NOMO-1 (cell line): ENCODE measurements at regions not wholly inside any gene's neighbourhood (a gene's known extent, or its start where the extent isn't known, plus 50 kb on each side); places are given as distances from the start of the nearest gene placed in this dataset.
A peak's percentile ranks its signal among the peaks of the same experiment; 100 is the strongest.

Experiments used
- DNase-seq, 2 experiments: peaks; one replicate each; lab custom pipeline; 2025; ENCODE audit not compliant: unreplicated experiment in 2 of 2; lab: John Stamatoyannopoulos, UW

DNA sequence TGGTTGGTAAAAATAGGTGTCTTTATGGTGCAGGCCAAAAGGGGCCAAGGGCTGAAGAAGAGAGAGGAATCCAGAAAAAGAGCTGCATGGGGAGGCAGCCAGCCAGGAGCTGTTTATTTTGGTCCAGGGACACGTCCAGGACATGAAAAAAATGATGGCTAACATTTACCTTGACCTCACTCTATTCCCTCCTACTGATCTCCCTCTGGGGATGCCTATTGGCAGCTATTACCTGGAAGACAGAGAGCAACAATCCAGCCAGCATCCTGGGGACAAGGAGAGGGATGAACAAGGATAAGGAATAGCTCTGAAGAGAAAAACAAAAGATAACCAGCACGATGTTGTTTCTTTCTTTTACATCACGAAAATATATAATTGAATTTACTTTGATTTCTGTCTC lies 1599.6 kb downstream of the SLITRK5 start:
- no peak for DNase-seq

GRCh38 chr13:89279374-89279773 lies 1608.2 kb downstream of the SLITRK5 start:
- no peak for DNase-seq

- DNase-seq = no peak
Observed at GRCh38 chr13:89281331-89281730, 1610.2 kb downstream of the SLITRK5 start.

GRCh38 chr13:89282241-89282640 lies 1611.1 kb downstream of the SLITRK5 start:
- DNase-seq = no peak

GRCh38 chr13:89287381-89287780 lies 1616.2 kb downstream of the SLITRK5 start:
- no peak for DNase-seq

- no peak for DNase-seq
Observed at GRCh38 chr13:89294115-89294867, 1623.1 kb downstream of the SLITRK5 start.

GRCh38 chr13:89307278-89307677 lies 1636.1 kb downstream of the SLITRK5 start:
- DNase-seq = no peak

DNA sequence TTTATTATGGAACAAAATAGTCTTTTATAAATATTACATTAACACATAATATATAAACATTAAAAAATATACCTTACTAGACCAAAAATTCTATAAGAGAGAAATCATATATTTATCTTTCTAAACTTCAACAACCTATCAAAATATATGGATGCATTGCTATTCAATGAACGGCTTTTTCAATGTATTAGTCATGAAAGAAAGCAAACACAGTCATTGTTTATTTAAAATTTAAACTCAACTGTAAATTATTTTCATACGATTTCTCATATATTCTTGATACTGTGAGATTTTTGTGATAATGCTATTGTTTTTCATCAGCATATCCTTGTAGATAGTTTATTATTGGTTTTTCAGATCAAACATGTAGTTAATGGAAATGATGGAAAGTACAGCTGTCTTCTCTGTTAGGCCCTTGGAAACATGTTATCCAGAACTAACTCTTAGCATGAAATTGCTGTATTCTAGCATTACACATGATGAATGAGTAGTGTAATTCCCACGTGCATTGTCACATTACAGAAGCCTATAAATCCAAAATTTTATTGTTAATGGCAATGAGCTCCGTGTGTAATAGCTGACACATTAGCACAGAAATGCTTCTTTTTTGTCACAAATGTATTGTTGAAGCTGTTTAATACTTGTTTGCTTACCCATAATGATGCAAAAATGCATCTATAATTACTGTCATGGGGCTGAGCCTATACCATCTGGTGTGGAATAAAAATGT lies 1639.9 kb downstream of the SLITRK5 start:
- DNase-seq = no peak

DNA sequence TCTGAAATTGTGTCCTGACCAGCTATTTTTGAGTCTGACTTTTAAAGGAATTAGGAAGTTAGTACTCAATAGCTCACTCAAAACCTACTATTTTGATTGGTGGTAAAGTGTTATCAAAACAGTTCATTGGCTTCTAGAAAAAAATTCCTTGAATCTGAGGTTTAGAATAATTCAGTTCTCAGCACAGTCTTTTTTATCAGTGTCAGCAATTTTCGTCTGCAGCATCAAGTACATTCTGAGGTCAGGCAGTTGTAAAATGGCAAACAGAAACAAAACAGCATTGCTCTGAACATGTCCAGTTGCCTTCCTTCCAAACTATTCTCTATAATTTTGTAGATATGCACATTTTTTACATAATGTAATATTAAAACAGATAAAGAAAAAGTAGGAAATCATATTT lies 1644.1 kb downstream of the SLITRK5 start:
- DNase-seq = no peak

- no peak for DNase-seq
Observed at GRCh38 chr13:89322466-89322865, 1651.3 kb downstream of the SLITRK5 start.

DNA sequence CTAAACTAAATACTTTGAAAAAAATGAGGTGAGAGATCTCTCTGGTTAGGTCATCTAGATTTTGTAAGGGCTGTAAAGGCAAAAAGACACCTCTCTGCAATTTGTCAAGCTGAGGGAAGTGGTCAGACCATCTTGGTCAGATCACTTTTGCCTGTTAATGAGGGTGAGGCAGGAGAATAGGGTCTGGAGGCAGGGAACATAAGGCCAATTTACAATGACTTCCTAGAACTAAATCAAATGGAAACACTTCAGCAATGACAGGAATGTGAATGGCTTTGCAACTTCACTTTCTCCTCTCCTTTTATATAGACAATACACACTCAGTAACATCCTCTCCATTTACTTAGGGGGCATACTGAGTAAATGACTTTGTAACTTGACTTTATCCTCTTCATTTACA lies 1653.4 kb downstream of the SLITRK5 start:
- DNase-seq = no peak

DNA sequence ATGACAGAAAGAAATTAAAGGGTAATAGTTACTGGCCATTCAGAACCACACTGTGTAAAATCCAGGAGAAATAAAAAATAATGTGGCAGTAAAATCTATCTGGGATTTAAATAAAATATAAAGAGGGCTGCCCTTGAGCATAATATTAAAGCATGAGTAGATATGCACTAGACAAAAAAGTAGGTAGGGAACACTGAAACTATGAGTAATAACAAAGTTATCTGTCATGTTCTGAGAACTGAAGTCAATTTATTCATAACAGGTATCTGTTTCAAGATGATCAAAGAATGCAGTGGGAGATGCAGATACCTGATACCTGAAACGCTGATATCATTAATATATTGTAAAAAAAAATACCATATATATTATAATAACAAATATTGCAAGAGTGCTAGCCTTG lies 1672.0 kb downstream of the SLITRK5 start:
- DNase-seq = no peak

DNA sequence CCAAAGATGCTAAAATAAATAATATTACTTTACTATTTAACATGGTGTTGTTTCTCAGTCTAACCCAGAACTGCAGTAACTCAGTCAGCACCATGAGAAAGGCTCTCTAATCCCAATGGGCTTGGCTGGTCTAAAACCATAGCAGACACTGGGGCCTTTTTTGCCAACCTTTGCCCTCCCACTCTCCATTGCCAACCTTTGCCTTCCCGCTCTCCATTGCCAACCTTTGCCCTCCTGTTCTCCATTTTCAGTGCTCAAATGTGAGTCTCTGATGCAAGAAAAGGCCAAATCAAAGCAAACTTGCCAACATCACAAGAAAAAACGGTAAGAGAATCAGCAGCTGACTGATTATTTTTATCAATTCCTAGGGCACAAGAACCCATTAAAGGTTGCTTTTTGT lies 1681.2 kb downstream of the SLITRK5 start:
- no peak for DNase-seq

GRCh38 chr13:89361909-89362308 lies 1690.7 kb downstream of the SLITRK5 start:
- no peak for DNase-seq

DNA sequence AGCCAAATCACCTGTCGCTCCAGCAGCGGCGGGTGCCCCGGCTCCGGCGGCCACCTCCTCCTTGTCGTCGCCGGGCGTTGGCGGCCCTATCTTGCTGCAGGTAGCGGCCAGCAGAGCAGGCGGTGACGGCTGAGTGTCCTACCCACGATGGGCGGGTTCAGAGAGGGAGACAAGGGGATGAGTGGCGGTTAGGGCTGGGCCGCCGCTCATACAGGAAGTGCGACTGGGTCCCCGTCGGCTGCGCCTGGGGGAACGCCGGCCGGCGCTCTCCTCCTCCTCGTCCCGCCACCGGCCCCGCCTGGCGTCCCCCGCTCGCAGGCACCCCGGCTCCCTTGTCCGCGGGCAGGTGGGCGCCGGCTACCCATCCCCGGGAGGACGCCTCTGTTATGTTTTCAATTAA lies 1692.0 kb downstream of the SLITRK5 start:
- DNase-seq = no peak

DNA sequence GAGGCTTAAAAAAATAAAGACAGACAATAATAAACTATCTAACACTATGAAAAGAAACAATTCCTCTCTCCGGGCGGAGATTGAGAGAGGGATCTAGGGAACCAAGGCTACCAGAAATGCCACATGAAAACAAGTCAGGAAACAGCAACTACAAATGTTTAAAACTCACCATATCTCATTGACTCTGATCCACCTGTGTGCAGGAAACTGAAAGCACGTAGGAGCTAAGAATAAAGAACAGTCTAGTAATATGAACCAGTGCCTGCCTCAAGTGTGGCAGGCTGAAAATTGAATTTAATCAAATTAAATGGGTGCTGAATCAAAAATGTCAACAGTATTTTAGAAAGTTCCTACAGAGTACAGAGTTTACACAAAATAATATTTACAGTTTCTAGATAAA lies 1701.0 kb downstream of the SLITRK5 start:
- no peak for DNase-seq

GRCh38 chr13:89375839-89376238 lies 1704.7 kb downstream of the SLITRK5 start:
- no peak for DNase-seq

GRCh38 chr13:89380101-89380500 lies 1708.9 kb downstream of the SLITRK5 start:
- no peak for DNase-seq

DNA sequence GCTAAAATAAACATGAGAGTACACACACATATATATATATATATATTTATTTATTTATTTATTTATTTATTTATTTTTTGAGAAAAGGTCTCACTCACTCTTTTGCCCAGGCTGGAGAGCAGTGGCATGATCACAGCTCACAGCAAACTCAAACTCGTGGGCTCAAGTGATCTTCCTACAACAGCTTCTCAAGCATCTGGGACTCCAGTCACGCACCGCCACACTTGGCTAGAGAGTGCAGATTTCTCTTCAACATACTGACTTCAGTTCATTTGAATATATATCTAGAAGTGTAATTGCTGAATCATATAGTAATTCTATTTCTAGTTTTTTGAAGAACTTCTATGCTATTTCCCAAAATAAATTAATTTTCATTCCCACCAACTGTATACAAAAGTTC lies 1711.8 kb downstream of the SLITRK5 start:
- no peak for DNase-seq

DNA sequence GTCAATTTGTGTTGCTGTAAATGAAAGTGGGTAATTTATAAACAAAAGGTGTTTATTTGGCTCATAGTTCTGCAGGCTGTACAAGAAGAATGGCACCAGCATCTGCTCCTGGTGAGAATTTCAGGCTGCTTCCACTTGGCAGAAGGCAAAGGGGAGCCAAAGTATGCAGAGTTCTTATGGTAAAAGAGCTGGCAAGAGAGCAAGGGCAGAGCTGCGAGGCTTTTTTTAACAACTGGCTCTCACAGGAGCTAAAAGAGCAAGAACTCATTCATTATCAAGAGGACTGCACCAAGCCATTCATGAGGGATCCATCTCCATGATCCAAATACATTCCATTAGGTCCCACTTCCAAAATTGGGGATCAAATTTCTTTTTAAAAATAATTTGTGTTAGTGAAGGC lies 1712.7 kb downstream of the SLITRK5 start:
- no peak for DNase-seq

- no peak for DNase-seq
Observed at GRCh38 chr13:89393758-89394304, 1722.7 kb downstream of the SLITRK5 start.

- peak; percentile 46 to 70 for DNase-seq
Observed at GRCh38 chr13:89401264-89401675, 1730.1 kb downstream of the SLITRK5 start.
